HG03457 (cell line): ENCODE measurements at regions not wholly inside any gene's neighbourhood (a gene's known extent, or its start where the extent isn't known, plus 50 kb on each side); places are given as distances from the start of the nearest gene placed in this dataset.
"Not testable (repeated sequence)": the region's sequence is repeated elsewhere in the genome, so short reads cannot be mapped to it uniquely, and the experiment has no call there.

Source experiments
- ATAC-seq: cut with Tn5 transposase; IDR thresholded peaks from one replicate; pipeline ENCODE4 v1.9.1; 2021; ENCODE audit warnings: moderate number of reproducible peaks; ENCODE audit not compliant: unreplicated experiment

DNA sequence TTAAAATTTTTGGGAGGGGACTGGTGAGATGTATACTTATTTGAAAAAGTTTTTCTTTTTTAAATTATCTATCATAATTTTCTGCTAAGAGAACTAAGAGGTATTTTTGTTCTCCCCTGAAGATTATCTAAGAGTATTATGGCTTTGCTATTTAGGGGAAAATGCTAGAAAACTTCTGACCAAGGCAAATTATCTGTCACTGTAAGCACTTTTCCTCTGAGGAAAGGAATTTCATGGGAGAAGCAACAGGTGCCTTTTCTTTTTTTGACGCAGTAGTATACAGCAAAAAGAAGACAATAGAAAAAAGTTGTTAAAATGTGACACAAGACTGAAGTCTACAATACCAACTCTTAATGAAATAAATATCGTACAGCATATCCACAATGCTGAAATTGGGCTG is 201.6 kb upstream of the NANOGP8 start:
- ATAC-seq: no peak

DNA sequence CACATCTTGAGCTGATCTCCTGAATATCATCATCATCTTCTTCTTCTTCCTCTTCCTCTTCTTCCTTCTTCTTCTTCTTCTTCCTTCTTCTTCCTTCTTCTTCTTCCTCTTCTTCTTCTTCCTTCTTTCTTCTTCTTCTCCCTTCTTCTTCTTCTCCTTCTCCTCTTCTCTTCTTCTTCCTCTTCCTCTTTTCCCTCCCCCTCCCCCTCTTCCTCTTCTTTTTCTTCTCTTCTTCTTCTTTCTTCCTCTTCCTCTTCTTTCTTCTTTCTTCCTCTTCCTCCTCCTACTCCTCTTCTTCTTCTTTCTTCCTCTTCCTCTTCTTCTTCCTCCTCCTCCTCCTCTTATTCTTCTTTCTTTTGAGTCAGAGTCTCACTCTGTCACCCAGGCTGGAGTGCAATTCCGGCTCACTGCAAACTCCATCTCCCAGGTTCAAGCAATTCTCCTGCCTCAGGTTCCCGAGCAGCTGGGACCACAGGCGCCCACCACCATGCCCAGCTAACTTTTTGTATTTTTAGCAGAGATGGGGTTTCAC is 197.9 kb upstream of the NANOGP8 start:
- no peak for ATAC-seq

DNA sequence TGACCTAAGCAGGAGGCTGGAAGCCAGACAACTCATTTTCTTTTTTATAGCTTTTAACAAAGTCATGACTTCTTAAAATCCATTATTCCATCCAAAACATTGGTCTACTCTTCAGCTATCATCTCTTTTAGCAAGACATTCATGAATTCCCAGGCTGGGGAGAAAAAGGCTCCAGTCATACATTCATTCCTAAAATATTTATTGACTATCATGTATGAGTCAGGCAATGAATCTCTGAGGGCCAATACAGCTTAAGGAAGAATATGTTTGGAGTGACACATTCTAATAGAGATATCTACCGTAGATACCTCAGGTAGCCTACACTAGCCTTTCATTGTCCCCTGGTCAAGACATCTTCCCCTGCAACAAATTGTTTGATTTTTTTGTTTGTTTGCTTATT is 196.4 kb upstream of the NANOGP8 start:
- no peak for ATAC-seq

DNA sequence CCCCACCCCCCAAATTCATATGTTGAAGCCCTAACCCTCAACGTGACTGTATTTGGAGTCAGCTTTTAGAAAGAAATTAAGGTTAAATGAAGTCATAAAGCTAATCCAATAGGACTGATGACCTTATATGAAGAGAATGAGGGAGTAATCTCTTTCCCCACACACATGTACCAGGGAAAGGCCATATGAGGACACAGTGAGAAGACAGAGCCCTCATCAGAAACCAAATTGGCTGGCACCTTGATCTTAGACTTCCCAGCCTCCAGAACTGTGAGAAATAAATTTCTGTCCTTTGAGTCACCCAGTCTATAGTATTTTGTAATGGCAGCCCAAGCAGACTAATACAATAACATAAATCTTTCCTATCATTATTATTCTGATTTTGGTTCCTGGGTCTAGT is 194.7 kb upstream of the NANOGP8 start:
- no peak for ATAC-seq

DNA sequence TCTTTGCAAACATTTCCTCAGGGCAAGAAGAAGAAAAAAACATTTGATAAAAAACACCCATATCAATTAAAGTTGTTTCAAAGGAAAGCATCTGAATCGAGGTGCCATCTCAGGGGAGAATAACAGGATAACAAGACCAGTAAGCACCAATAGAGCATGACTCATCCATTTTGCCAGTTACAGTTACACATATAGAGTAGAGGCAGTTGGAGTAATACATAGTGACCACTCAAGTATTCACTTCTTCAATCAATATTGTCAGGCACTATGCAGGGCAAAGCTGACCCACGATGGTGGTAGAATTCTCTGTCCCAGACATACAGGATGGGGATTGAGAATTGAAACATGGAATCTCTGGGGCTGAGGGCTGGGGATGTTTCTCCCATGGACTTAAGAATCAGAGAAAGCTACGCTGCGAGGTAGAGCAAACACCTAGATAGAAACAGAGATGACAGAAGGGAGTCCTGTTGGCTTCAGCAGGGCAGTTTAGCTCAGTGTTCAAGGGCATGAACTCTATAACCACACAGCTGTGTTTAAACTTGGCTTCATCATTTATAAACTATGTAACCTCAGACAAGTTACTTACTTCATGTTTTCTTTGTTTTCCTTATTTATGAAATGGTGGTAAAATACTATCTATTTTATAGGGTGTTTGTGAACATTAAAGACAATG is 186.4 kb upstream of the NANOGP8 start:
- ATAC-seq: no peak

DNA sequence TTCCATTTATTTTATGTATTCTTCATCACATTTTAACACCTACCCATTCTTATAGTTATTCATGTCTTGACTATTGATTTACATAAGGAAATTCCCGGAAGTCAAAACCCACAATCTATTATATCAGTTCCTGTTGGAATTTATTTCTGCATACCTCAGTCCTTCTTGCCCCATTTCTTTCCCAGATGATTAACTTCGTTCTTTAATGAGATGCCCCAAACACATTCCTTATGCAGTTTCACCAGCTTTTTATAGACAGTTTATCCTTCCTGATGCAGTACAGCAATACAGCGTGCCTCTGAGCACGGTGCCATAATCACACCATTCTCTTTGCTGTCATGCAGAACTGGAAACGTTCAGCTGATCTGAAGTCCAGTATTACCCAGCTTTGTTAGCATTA is 175.8 kb upstream of the NANOGP8 start:
- ATAC-seq: no peak

DNA sequence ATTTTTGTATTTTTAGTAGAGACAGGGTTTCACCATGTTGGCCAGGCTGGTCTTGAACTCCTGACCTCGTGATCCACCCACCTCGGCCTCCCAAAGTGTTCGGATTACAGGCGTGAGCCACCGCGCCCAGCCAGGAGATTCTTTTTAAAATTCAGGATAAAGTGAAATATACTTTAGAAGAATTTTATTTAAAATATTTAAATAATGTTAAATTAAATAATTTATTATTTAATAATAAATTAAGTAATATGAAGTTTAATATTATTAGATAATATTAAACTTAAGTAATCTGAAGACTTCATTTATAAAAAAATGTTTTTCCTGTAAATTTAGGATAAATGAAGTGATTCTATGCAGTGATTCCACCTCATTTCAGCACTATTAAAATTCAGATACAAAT is 175.2 kb upstream of the NANOGP8 start:
- ATAC-seq: not testable (repeated sequence)

DNA sequence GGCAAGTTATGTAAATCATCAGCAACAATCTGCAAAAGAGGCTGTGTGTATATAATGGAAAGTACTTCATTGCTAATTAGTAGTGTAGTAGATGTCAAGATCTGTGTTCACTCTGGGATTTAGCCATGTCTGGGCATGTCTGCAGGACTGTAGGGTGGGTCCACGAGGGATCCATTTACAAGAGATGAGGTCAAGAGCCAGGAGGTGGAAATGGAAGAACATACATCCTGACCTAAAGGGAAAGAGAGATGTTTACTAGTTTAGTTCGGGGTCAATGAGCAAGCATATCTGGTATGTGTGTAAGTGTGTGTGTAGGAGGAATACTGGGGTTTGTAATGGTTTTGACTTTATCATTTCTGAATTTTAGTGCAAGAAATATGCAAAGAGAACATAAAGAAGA is 171.5 kb upstream of the NANOGP8 start:
- ATAC-seq: no peak

DNA sequence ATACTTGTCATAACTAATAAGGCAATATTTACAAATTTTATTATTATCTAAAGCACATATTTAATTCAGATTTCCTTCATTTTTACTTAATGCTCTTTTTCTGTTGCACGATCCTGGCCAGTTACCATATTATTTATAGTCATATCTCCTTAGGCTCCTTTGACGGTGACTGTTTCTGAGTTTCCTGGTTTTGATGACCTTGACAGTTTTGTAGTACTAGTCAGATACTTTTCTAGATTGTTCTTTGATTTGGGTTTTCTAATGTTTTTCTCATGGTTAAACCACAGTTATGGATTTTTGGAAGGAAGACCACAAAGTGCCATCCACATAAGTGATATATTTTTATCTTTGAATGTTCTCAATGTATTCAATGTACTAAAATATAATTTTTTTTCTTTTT is 171.0 kb upstream of the NANOGP8 start:
- ATAC-seq: no peak

DNA sequence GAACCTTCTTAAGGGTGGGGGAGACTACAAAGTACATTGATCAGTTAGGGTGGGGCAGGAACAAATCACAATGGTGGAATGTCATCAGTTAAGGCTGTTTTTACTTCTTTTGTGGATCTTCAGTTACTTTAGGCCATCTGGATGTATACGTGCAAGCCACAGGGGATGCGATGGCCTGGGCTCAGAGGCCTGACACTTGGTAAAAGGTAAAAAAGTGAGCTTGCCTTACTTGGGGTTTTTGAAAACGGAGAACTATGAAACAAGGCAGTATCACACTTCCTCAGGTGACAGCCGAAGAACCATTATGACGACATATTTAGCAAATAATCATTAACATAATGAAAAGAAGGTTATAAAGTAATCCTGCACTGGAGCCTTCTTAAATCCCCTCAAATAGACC is 169.8 kb upstream of the NANOGP8 start:
- not testable (repeated sequence) for ATAC-seq

DNA sequence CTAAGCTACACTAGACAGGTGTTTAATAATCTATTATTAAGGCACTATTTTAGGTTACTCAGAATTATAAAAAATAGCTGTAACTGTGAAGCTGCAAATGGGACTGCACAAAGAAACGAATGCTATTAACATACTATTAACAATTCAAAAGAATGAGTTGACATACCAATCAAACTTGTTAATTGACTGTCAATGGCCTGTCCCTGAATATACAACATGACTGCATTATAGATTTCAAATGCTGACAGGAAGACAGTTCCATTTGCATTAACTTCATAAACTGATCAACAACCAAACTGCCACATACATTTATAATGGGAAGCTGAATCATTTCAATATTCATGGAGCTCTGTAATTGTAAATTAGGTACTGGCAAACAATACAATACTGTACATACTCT is 169.0 kb upstream of the NANOGP8 start:
- ATAC-seq: no peak

DNA sequence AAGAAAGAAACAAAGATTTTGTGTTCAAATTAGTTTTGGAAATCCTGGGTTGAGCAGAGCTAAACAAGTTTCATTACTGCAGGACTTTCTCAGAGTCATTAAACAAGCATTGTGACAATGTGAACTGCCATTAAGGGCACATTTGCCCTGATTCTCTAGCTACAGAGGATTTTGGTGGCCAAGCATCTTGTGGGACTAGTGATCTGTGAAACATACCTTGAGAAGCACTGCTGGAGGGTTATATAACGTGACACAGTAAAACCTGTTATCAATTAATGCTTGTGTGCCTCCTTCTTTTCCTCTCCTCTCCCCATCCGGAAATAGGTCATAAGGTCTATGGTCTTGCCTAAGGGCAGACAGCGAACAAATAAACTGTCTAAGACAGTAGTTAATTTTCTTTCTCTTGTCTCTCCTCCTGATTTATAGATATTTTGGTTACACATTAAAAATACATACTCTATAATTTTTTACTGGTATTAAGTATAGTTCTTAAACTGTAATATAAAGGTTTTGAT is 167.3 kb upstream of the NANOGP8 start:
- ATAC-seq: no peak

DNA sequence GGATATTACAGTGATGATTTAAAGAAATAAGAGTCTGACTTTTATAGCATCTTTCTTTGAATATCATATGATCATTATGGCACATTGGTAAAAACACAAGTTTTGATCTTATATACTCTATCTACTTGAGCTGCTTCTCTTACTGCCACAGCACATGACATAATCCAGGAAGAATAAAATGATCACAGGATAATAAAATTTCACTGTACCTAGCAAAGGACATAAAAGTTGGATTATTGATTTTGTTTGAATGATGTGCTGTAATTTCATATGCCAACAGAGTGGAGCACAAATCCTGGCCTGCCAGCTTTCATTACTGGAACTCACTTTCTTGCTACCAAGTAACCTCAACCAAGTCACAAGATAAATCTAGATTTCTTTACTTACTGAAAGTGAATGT is 162.1 kb upstream of the NANOGP8 start:
- ATAC-seq: no peak

DNA sequence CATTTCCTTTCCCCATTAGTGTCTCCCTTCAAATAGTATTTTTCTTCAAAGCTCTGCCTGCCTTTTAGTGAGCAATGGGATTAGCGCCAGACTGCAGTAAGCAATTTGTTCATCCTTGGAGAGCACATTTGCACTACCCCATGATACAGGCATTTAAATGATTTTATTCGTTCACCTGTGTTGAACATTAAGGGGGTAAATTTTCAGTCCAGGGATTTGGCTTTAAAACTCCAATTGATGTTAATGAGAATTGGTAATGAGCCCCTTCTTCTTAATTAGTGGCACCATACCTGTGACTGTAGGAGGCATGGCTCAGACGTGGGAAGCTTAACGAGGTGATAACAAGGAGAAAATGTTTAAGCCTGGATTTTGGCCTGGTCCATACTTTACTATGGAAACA is 161.4 kb upstream of the NANOGP8 start:
- no peak for ATAC-seq

DNA sequence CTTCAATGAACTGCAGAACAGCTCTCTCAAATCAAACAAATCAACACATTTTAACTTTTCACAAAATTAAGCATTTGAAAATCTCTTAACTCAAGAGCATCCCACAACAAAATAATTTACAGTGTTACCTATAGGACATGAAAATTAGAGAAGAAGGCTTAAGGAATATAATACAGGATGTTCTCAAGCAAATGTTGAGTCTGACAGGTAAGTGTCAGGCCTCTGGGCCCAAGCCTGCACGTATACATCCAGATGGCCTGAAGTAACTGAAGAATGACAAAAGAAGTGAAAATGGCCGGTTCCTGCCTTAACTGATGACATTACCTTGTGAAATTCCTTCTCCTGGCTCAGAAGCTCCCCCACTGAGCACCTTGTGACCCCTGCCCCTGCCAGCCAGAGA is 160.6 kb upstream of the NANOGP8 start:
- ATAC-seq: not testable (repeated sequence)

DNA sequence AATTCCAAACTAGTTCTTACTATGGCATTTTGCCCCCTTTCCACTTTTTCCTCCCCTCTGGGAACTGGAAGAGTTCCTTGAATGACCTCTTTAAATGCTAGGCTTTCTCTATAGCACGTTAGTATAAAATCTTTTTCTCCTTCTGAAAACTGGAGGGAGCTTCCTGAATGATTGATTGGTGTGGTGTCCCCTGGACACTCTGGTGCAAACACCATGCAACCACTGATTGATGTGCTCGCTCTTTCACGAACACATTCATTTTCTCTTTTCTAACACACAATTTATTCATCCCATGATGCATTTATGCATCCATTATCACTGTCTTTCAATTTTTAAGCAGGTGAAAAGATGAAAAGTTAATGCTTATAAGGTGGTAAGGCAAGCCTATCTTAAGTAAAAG is 159.1 kb upstream of the NANOGP8 start:
- ATAC-seq: no peak

DNA sequence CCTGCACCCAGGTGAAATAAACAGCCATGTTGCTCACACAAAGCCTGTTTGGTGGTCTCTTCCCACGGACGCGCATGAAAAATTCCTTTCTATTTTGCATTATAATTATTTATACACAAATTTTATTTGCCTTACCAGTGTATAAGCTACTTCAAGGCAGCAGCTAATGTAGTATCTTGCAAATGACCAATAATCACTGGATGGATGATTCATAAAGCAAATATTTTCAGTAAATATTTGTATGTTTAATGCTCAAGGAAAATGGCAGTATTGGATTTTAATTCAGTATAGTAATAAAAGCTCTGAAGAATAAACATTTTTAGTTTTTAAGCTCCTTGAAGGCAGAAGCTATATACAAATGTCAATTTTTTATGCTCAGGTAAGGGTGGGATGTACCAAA is 158.7 kb upstream of the NANOGP8 start:
- ATAC-seq: no peak

DNA sequence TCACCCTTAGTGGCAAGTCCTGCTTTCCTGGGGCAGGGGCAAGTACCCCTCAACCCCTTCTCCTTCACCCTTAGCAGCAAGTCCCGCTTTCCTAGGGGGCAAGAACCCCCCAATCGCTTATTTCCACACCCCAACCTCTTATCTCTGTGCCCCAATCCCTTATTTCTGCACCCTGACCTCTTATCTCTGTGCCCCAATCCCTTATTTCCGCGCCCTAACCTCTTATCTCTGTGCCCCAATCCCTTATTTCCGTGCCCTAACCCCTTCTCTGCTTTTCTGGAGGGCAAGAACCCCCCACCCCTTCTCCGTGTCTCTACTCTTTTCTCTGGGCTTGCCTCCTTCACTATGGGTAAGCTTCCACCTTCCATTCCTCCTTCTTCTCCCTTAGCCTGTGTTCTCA is 154.6 kb upstream of the NANOGP8 start:
- not testable (repeated sequence) for ATAC-seq

DNA sequence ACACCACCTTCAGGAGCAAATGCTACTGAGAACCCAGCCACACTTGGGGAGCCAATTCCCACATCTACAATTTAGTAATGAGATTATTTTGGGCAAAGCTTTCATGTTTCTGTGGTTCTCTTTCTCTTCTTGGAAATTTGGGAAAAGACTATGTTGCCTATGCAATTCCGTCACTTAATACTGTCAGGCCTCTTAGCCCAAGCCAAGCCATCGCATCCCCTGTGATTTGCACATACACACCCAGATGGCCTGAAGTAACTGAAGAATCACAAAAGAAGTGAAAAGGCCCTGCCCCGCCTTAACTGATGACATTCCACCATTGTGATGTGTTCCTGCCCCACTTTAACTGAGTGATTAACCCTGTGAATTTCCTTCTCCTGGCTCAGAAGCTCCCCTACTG is 153.4 kb upstream of the NANOGP8 start:
- ATAC-seq: not testable (repeated sequence)

DNA sequence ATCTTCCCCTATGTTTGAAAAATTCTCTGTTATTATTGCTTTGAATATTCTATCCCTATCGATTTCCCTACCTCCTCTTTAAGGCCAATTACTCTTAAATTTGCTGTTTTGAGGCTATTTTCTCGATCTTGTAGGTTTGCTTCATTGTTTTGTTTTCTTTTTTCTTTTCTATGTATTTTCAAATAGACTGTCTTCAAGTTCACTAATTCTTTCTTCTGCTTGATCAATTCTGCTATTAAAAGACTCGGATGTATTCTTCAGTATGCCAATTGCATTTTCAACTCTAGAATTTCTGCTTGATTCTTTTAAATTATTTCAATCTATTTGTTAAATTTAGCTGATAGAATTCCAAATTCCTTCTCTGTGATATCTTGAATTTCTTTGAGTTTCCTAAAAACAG is 144.0 kb upstream of the NANOGP8 start:
- ATAC-seq: no peak

DNA sequence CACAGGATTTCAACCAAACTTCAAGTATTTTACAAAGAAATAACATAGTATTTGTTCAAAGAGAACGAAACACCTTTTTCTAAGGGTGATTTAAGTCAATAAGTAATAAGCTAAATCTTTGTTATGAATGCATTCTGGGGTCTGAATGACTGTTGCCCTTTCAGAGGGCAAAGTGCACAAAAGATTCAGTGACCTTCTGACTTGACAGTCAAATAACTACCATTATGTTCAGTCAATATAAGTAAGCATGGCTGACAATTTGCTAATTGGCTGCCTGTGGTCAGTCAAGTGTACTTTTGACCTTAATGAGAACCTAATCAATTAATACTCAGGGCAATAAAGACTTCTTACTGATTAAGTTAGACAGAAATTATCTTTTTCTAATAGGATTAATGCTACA is 133.1 kb upstream of the NANOGP8 start:
- no peak for ATAC-seq

DNA sequence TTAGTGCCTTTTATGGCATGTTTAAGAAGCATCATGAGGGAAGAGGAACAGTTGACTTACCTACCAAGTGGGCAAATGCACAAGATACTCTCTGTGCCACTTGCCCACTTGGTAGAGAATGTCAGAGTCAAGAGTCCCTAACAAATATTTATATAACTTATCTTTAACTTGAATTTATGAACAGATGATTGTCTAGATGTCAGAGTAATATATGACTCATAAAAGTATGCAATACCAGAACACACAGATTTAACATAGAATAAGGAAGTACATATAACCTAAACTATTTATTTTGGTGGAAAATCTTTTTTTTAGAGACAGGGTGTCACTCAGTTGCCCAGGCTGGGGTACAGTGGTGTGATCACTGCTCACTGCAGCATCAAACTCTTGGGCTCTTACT is 130.0 kb upstream of the NANOGP8 start:
- ATAC-seq: no peak
